GM18511 (cell line): ENCODE measurements at regions not wholly inside any gene's neighbourhood (a gene's known extent, or its start where the extent isn't known, plus 50 kb on each side); places are given as distances from the start of the nearest gene placed in this dataset.
"Not testable (repeated sequence)": the region's sequence is repeated elsewhere in the genome, so short reads cannot be mapped to it uniquely, and the experiment has no call there.

ENCODE experiments used
- ATAC-seq: cut with Tn5 transposase; IDR thresholded peaks from one replicate; pipeline ENCODE4 v1.9.1; 2021; ENCODE audit warnings: mild to moderate bottlenecking, moderate library complexity; ENCODE audit not compliant: unreplicated experiment

GRCh38 chr1:843946-844345 lies 79.8 kb upstream of the SAMD11 start:
- ATAC-seq, result not testable (repeated sequence)

- no peak for ATAC-seq
These were observed 79.2 kb upstream of the SAMD11 start for GRCh38 chr1:844472-845026.

GRCh38 chr1:845641-846040 lies 78.1 kb upstream of the SAMD11 start:
- ATAC-seq, result not testable (repeated sequence)

GRCh38 chr1:849873-850272 lies 73.8 kb upstream of the SAMD11 start:
- ATAC-seq, result not testable (repeated sequence)

GRCh38 chr1:850318-850717 lies 73.4 kb upstream of the SAMD11 start:
- ATAC-seq, result not testable (repeated sequence)

GRCh38 chr1:851398-851797 lies 72.3 kb upstream of the SAMD11 start:
- not testable (repeated sequence) for ATAC-seq

GRCh38 chr1:851841-852240 lies 71.9 kb upstream of the SAMD11 start:
- not testable (repeated sequence) for ATAC-seq

GRCh38 chr1:855202-855981 lies 68.3 kb upstream of the SAMD11 start:
- not testable (repeated sequence) for ATAC-seq

- not testable (repeated sequence) for ATAC-seq
These were observed 67.1 kb upstream of the SAMD11 start for GRCh38 chr1:856541-857057.

GRCh38 chr1:857926-858648 lies 65.6 kb upstream of the SAMD11 start:
- ATAC-seq, result not testable (repeated sequence)

GRCh38 chr1:858649-859041 lies 65.1 kb upstream of the SAMD11 start:
- not testable (repeated sequence) for ATAC-seq

- not testable (repeated sequence) for ATAC-seq
These were observed 62.8 kb upstream of the SAMD11 start for GRCh38 chr1:860941-861340.

- ATAC-seq, result no peak
These were observed 62.0 kb upstream of the SAMD11 start for GRCh38 chr1:861714-862113.

GRCh38 chr1:862601-863000 lies 61.1 kb upstream of the SAMD11 start:
- ATAC-seq, result not testable (repeated sequence)

GRCh38 chr1:865633-866032 lies 58.1 kb upstream of the SAMD11 start:
- not testable (repeated sequence) for ATAC-seq

- no peak for ATAC-seq
These were observed 57.6 kb upstream of the SAMD11 start for GRCh38 chr1:866095-866494.

- ATAC-seq, result not testable (repeated sequence)
These were observed 57.0 kb upstream of the SAMD11 start for GRCh38 chr1:866631-867299.

- not testable (repeated sequence) for ATAC-seq
These were observed 56.2 kb upstream of the SAMD11 start for GRCh38 chr1:867550-867949.

- no peak for ATAC-seq
These were observed 54.1 kb upstream of the SAMD11 start for GRCh38 chr1:869499-870244.
